ENCODE measurements at regions not wholly inside any gene's neighbourhood (a gene's known extent, or its start where the extent isn't known, plus 50 kb on each side); places are given as distances from the start of the nearest gene placed in this dataset.
A peak's percentile ranks its signal among the peaks of the same experiment; 100 is the strongest.
"Not testable (repeated sequence)": the region's sequence is repeated elsewhere in the genome, so short reads cannot be mapped to it uniquely, and the experiment has no call there.

- DNase-seq: no peak
Measured at GRCh38 chr5:136810261-136810801, 445.0 kb upstream of the TRPC7 start.

- DNase-seq: no peak
Measured at GRCh38 chr5:136809382-136809781, 444.0 kb upstream of the TRPC7 start.

GRCh38 chr5:136808756-136809155, 443.4 kb upstream of the TRPC7 start:
- DNase-seq: no peak

- DNase-seq: no peak
Measured at GRCh38 chr5:136805466-136805865, 440.1 kb upstream of the TRPC7 start.

- DNase-seq: no peak
Measured at GRCh38 chr5:136802383-136802782, 437.0 kb upstream of the TRPC7 start.

GRCh38 chr5:136799806-136800372, 434.5 kb upstream of the TRPC7 start:
- no peak for DNase-seq

- no peak for DNase-seq
Measured at GRCh38 chr5:136793300-136793699, 428.0 kb upstream of the TRPC7 start.

GRCh38 chr5:136781464-136781863, 416.1 kb upstream of the TRPC7 start:
- no peak for DNase-seq

GRCh38 chr5:136780518-136780917, 415.2 kb upstream of the TRPC7 start:
- DNase-seq: no peak

- DNase-seq: no peak
Measured at GRCh38 chr5:136776022-136776927, 410.9 kb upstream of the TRPC7 start.

- no peak for DNase-seq
Measured at GRCh38 chr5:136772491-136772890, 407.1 kb upstream of the TRPC7 start.

GRCh38 chr5:136769900-136770684, 404.7 kb upstream of the TRPC7 start:
- DNase-seq: peak; percentile 7 to 35

- DNase-seq: no peak
Measured at GRCh38 chr5:136769093-136769492, 403.7 kb upstream of the TRPC7 start.

GRCh38 chr5:136768457-136768856, 403.1 kb upstream of the TRPC7 start:
- no peak for DNase-seq

- no peak for DNase-seq
Measured at GRCh38 chr5:136766456-136766855, 401.1 kb upstream of the TRPC7 start.

GRCh38 chr5:136764601-136765000, 399.3 kb upstream of the TRPC7 start:
- DNase-seq: no peak

GRCh38 chr5:136763548-136763947, 398.2 kb upstream of the TRPC7 start:
- DNase-seq: no peak

- DNase-seq: no peak
Measured at GRCh38 chr5:136754216-136754615, 388.9 kb upstream of the TRPC7 start.

GRCh38 chr5:136750224-136750862, 385.0 kb upstream of the TRPC7 start:
- DNase-seq: no peak

- no peak for DNase-seq
Measured at GRCh38 chr5:136749016-136749415, 383.7 kb upstream of the TRPC7 start.

- no peak for DNase-seq
Measured at GRCh38 chr5:136743052-136743451, 377.7 kb upstream of the TRPC7 start.

- DNase-seq: no peak
Measured at GRCh38 chr5:136740228-136740627, 374.9 kb upstream of the TRPC7 start.

GRCh38 chr5:136739271-136739670, 373.9 kb upstream of the TRPC7 start:
- not testable (repeated sequence) for DNase-seq

Measured in NCI-H1930 (cell line).